ENCODE measurements at regions not wholly inside any gene's neighbourhood (a gene's known extent, or its start where the extent isn't known, plus 50 kb on each side); places are given as distances from the start of the nearest gene placed in this dataset.

DNA sequence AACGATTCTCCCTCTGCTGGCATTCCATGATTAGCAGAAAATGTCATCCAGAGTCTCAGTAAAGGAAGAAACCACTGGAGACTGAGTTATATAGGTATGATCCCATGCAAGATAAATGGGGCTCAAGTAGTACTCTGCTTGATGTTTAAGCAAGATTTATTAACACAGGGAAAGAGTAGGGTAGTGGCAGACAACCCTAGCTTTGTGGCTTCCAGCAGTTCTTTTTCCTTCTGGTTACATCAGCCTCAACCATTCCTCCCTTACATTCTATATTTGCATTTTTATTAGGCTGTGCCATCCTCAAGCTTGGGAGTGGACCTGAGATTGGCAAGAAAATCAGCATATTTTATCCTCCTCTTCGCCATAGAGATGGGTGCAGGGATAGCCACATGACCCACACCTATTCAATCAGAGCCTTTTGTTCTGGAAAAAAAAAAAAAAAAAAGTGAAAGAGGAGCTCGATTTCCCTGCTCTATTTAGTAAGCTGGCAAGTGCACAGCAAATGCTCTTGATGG is 402.1 kb downstream of the ZNF536 start (continued):
- no peak for TF ChIP-seq PPARA (CRISPR knock-in tag; IDR thresholded peaks at IDR 0.05; ENCODE audit: borderline replicate concordance)
- no peak for TF ChIP-seq ARNTL (CRISPR knock-in tag; IDR thresholded peaks at IDR 0.05; ENCODE audit: borderline replicate concordance, low read depth)
- TF ChIP-seq, protein P1, sequence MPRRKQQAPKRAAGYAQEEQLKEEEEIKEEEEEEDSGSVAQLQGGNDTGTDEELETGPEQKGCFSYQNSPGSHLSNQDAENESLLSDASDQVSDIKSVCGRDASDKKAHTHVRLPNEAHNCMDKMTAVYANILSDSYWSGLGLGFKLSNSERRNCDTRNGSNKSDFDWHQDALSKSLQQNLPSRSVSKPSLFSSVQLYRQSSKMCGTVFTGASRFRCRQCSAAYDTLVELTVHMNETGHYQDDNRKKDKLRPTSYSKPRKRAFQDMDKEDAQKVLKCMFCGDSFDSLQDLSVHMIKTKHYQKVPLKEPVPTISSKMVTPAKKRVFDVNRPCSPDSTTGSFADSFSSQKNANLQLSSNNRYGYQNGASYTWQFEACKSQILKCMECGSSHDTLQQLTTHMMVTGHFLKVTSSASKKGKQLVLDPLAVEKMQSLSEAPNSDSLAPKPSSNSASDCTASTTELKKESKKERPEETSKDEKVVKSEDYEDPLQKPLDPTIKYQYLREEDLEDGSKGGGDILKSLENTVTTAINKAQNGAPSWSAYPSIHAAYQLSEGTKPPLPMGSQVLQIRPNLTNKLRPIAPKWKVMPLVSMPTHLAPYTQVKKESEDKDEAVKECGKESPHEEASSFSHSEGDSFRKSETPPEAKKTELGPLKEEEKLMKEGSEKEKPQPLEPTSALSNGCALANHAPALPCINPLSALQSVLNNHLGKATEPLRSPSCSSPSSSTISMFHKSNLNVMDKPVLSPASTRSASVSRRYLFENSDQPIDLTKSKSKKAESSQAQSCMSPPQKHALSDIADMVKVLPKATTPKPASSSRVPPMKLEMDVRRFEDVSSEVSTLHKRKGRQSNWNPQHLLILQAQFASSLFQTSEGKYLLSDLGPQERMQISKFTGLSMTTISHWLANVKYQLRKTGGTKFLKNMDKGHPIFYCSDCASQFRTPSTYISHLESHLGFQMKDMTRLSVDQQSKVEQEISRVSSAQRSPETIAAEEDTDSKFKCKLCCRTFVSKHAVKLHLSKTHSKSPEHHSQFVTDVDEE (CRISPR knock-in tag; IDR thresholded peaks at IDR 0.05), result no peak
- TF ChIP-seq OSR1 (CRISPR knock-in tag; IDR thresholded peaks at IDR 0.05), result no peak
- no peak for TF ChIP-seq ESRRG (CRISPR knock-in tag; IDR thresholded peaks at IDR 0.05)
- no peak for TF ChIP-seq ZNF70 (CRISPR knock-in tag; IDR thresholded peaks at IDR 0.05)
- TF ChIP-seq ISL1 (CRISPR knock-in tag; IDR thresholded peaks at IDR 0.05), result no peak

DNA sequence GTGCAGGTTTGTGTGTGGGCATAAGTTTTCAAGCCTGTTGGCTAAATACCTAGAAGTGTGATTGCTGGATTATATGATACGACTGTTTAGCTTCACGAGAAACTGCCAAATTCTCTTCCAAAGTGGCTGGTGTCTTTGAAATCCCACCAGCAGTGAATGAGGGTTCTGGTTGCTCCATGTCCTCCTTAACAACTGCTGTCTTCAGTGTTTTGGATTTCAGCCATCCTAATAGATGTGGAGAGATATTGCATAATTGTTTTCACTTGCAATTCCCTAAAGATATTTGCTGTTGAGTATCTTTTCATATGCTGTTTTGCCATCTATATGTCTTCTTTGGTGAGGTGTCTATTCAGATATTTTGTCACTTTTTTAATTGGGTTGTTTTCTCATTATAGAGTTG is 390.5 kb downstream of the ZNF536 start:
- TF ChIP-seq RARB (CRISPR knock-in tag; IDR thresholded peaks at IDR 0.05) (no peak), TCF4 (CRISPR knock-in tag; IDR thresholded peaks at IDR 0.05; ENCODE audit: borderline replicate concordance) (no peak), TOX (CRISPR knock-in tag; IDR thresholded peaks at IDR 0.05; ENCODE audit: borderline replicate concordance) (no peak), PPARA (CRISPR knock-in tag; IDR thresholded peaks at IDR 0.05; ENCODE audit: borderline replicate concordance) (no peak), ZFP3 (CRISPR knock-in tag; IDR thresholded peaks at IDR 0.05) (no peak), ESRRG (CRISPR knock-in tag; IDR thresholded peaks at IDR 0.05) (no peak), ARNTL (CRISPR knock-in tag; IDR thresholded peaks at IDR 0.05; ENCODE audit: borderline replicate concordance, low read depth) (no peak), GLIS3 (CRISPR knock-in tag; IDR thresholded peaks at IDR 0.05) (no peak), CSDC2 (CRISPR knock-in tag; IDR thresholded peaks at IDR 0.05) (no peak), ZNF565 (CRISPR knock-in tag; conservative IDR thresholded peaks at IDR 0.05; ENCODE audit: low read depth) (no peak), OSR1 (CRISPR knock-in tag; IDR thresholded peaks at IDR 0.05) (no peak)
- TF ChIP-seq, protein P2, sequence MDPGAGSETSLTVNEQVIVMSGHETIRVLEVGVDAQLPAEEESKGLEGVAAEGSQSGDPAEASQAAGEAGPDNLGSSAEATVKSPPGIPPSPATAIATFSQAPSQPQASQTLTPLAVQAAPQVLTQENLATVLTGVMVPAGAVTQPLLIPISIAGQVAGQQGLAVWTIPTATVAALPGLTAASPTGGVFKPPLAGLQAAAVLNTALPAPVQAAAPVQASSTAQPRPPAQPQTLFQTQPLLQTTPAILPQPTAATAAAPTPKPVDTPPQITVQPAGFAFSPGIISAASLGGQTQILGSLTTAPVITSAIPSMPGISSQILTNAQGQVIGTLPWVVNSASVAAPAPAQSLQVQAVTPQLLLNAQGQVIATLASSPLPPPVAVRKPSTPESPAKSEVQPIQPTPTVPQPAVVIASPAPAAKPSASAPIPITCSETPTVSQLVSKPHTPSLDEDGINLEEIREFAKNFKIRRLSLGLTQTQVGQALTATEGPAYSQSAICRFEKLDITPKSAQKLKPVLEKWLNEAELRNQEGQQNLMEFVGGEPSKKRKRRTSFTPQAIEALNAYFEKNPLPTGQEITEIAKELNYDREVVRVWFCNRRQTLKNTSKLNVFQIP (CRISPR knock-in tag; IDR thresholded peaks at IDR 0.05; ENCODE audit: borderline replicate concordance, low read depth), result no peak
- TF ChIP-seq, protein P3, sequence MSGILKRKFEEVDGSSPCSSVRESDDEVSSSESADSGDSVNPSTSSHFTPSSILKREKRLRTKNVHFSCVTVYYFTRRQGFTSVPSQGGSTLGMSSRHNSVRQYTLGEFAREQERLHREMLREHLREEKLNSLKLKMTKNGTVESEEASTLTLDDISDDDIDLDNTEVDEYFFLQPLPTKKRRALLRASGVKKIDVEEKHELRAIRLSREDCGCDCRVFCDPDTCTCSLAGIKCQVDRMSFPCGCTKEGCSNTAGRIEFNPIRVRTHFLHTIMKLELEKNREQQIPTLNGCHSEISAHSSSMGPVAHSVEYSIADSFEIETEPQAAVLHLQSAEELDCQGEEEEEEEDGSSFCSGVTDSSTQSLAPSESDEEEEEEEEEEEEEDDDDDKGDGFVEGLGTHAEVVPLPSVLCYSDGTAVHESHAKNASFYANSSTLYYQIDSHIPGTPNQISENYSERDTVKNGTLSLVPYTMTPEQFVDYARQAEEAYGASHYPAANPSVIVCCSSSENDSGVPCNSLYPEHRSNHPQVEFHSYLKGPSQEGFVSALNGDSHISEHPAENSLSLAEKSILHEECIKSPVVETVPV (CRISPR knock-in tag; IDR thresholded peaks at IDR 0.05), result no peak
- TF ChIP-seq, protein P1 (CRISPR knock-in tag; IDR thresholded peaks at IDR 0.05), result no peak
- ATAC-seq, result no peak

DNA sequence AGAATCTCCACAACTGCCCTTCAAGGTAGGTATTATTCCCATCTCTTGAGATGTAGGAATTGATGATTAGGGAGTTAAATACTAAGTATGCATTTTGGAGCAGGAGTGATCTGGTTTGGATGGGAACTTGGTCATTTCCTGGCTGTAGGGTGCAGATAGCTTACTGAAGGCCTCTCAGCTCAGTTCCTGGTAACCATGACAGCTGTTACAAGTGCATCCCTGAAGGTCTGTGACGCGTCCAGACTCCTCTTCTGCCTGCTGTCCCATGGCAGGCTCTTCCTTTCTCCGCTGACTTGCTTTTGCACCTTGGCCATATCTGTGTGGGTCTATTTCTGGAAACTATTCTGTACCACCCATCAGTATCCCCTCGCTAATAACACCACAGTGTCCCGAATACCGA is 387.8 kb downstream of the ZNF536 start:
- TF ChIP-seq BACH2 (CRISPR knock-in tag; IDR thresholded peaks at IDR 0.05; ENCODE audit: borderline replicate concordance), result no peak
- TF ChIP-seq ZFP3 (CRISPR knock-in tag; IDR thresholded peaks at IDR 0.05), result no peak
- no peak for ATAC-seq

DNA sequence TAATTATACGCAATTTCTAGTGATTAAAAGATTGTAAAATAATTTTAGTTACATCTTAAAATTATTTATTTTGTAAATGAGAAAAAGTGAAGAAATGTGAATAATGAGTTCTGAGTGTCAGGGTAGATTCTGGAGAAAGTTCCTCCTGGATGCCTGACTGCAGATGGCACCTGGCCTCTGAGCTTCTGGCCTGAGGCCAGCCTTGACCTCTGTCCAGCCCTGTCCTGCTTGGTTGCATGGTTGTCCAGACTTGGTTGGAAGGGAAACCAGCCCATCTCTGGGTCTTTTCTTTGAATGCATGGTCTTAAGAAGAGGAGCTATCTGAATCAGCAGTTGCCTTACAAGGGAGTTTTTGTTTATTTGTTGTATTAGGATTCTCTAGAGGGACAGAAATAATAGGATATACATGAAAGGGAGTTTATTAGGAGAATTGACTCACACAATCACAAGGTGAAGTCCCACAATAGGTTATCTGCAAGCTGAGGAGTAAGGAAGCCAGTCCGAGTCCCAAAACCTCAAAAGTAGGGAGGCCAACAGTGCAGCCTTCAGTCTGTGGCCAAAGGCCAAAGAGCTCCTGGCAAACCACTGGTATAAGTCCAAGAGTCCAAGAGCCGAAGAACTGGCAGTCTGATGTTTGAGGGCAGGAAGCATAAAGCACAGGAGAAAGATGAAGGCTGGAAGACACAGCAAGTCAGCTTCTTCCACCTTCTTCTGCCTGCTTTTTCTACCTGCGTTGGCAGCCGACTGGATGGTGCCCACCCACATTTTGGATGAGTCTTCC is 385.8 kb downstream of the ZNF536 start:
- no peak for TF ChIP-seq ZNF565 (CRISPR knock-in tag; conservative IDR thresholded peaks at IDR 0.05; ENCODE audit: low read depth)
- no peak for ATAC-seq

Data from SK-N-SH treated with all-trans-retinoic acid at 6 μM for 48 hours (cell line).